Body of pancreas (tissue), 4 donors: ENCODE measurements at regions not wholly inside any gene's neighbourhood (a gene's known extent, or its start where the extent isn't known, plus 50 kb on each side); places are given as distances from the start of the nearest gene placed in this dataset.

ENCODE experiments used
- ATAC-seq: fragments of 150-250 bp; one replicate; pipeline ENCODE4 v1.9.1; 2016
- DNase-seq, 4 donors: peaks; one replicate each; pipeline ENCODE4 v3.0.0-alpha.2; 2019
- H3K27ac ChIP-seq, 4 donors: fragments of 200-600 bp; sonication (generic); 1 replicate in 3 of 4; 2 replicates in 1 of 4; pipeline versions ENCODE4 v1.5.1 to v1.6.1; 2016 to 2019; ENCODE audit warnings: mild to moderate bottlenecking in 1 of 4, mixed read lengths in 1 of 4, moderate library complexity in 1 of 4
- H3K27me3 ChIP-seq, 2 donors: fragments of 200-600 bp; sonication (generic); one replicate each; pipeline ENCODE4 v1.6.0; 2016; ENCODE audit warnings: mild to moderate bottlenecking in 1 of 2
- H3K36me3 ChIP-seq, 2 donors: fragments of 200-600 bp; sonication (generic); replicated peaks in 1 of 2; 2 replicates each; pipeline ENCODE4 v1.5.1; 2016; ENCODE audit warnings: low read depth in 2 of 2; ENCODE audit not compliant: insufficient read depth in 1 of 2
- H3K4me1 ChIP-seq: fragments of 200-600 bp; sonication (generic); one replicate; pipeline ENCODE4 v1.6.0; 2016
- H3K4me3 ChIP-seq, 2 donors: fragments of 200-600 bp; sonication (generic); 1 replicate in 1 of 2; 2 replicates in 1 of 2; pipeline ENCODE4 v1.5.1; 2016 to 2019
- H3K9me3 ChIP-seq, 3 donors: fragments of 200-600 bp; sonication (generic); 1 replicate in 2 of 3; 2 replicates in 1 of 3; pipeline ENCODE4 v1.5.1; 2016
- POLR2A ChIP-seq, 3 donors: fragments of 450-650 bp; IDR thresholded peaks; one replicate each; pipeline ENCODE4 v1.6.1; 2016; ENCODE audit warnings: antibody characterized with exemption in 3 of 3, mild to moderate bottlenecking in 2 of 3
- WGBS, 2 donors: methylation state at CpG; one replicate each; pipeline ENCODE4 v1.1.5; 2017; 5-methylcytosine and 5-hydroxymethylcytosine counted together
- intact Hi-C: fragments of 100-400 bp; cut with DNase I; formaldehyde crosslinking; loops from one replicate; pipeline ENCODE4 v1.15.1; 2023
- TF ChIP-seq, protein P1 (sequence below), 7 experiments: fragments of 450-650 bp in 4 of 7; fragments of 200-600 bp in 3 of 7; sonication (generic) in 3 of 7; IDR thresholded peaks; one replicate each; pipeline ENCODE4 v1.5.1; 2016 to 2019; ENCODE audit warnings: antibody characterized with exemption in 7 of 7

- peak overlapping the region in 2 of 4 donors; percentile 27 to 29 for H3K27ac ChIP-seq
- DNase-seq (no peak), ATAC-seq (peak; percentile 13)
- no peaks in the 10 kb centered on the region for H3K27me3 ChIP-seq
- H3K4me3 ChIP-seq = no peak overlapping the region
- TF ChIP-seq, protein P1, sequence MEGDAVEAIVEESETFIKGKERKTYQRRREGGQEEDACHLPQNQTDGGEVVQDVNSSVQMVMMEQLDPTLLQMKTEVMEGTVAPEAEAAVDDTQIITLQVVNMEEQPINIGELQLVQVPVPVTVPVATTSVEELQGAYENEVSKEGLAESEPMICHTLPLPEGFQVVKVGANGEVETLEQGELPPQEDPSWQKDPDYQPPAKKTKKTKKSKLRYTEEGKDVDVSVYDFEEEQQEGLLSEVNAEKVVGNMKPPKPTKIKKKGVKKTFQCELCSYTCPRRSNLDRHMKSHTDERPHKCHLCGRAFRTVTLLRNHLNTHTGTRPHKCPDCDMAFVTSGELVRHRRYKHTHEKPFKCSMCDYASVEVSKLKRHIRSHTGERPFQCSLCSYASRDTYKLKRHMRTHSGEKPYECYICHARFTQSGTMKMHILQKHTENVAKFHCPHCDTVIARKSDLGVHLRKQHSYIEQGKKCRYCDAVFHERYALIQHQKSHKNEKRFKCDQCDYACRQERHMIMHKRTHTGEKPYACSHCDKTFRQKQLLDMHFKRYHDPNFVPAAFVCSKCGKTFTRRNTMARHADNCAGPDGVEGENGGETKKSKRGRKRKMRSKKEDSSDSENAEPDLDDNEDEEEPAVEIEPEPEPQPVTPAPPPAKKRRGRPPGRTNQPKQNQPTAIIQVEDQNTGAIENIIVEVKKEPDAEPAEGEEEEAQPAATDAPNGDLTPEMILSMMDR (IDR thresholded peaks at IDR 0.05) = no peak
- H3K9me3 ChIP-seq = no peaks in the 10 kb centered on the region
- intact Hi-C loops = no loop called here
- H3K36me3 ChIP-seq = no peaks in the 10 kb centered on the region
- 34 to 52% methylated on average over 6 to 8 of the region's 8 CpGs for WGBS, 2 donors
- peaks cover 18% of the 10 kb centered on the region for H3K4me1 ChIP-seq
Measured at GRCh38 chr2:234690569-234691213, 193.8 kb upstream of the ARL4C start.

GRCh38 chr2:234689911-234690379, 193.1 kb upstream of the ARL4C start:
- Histone ChIP-seq H3K27ac (peak overlapping the region in 1 of 4 donors; percentile 27), H3K4me3 (no peak overlapping the region), H3K4me1 (peaks cover 18% of the 10 kb centered on the region), H3K9me3 (no peaks in the 10 kb centered on the region), H3K27me3 (no peaks in the 10 kb centered on the region), H3K36me3 (no peaks in the 10 kb centered on the region)
- intact Hi-C loops = no loop called here
- 81 to 83% methylated on average over 9 to 10 of the region's 10 CpGs for WGBS, 2 donors
- ATAC-seq (no peak), DNase-seq (no peak)
- TF ChIP-seq POLR2A (IDR thresholded peaks at IDR 0.05) = no peak
- TF ChIP-seq, protein P1 (IDR thresholded peaks at IDR 0.05) = no peak

DNA sequence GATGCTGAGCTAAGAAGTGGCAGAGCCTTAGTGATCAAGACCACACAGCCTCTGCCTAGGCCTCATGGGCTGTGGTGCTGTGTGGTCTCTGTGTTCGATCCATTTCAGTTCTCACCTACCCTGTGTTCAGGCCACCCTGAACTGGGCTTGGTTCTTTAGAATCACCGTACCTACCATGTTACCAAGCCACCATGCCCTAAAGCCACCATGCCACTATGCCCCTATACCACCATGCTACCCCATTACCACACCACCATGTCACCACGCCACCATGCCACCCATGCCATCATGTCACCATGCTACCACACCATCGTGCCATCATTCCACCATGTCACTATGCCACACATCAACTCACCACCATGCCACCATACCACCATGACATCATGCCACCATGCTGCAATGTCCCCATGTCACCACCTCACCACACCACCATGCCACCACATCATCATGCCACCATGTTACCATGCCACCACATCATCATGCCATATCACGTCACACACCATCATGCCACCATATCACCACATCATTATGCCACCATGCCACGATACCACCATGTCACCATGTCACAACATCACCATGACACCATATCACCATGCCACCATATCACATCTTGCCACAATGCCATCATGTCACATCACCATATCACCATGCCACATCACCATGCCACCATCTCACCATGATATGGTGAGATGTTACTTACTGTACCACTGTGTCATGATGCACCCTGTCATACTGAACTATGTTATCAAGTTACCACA, 191.0 kb upstream of the ARL4C start:
- no peaks in the 10 kb centered on the region for H3K27me3 ChIP-seq
- H3K27ac ChIP-seq = no peak overlapping the region
- DNase-seq (no peak), ATAC-seq (no peak)
- no peaks in the 10 kb centered on the region for H3K9me3 ChIP-seq
- no peak for TF ChIP-seq POLR2A (IDR thresholded peaks at IDR 0.05)
- H3K36me3 ChIP-seq = no peaks in the 10 kb centered on the region
- intact Hi-C loops = no loop called here
- no peak overlapping the region for H3K4me3 ChIP-seq
- peaks cover 18% of the 10 kb centered on the region for H3K4me1 ChIP-seq
- 96 to 99% methylated on average over 6 of the region's 6 CpGs for WGBS, 2 donors

GRCh38 chr2:234686088-234686890, 189.4 kb upstream of the ARL4C start:
- Histone ChIP-seq H3K27me3 (no peaks in the 10 kb centered on the region), H3K4me1 (peaks cover 18% of the 10 kb centered on the region), H3K36me3 (no peaks in the 10 kb centered on the region), H3K4me3 (no peak overlapping the region), H3K27ac (no peak overlapping the region), H3K9me3 (no peaks in the 10 kb centered on the region)
- 62 to 74% methylated on average over 4 of the region's 4 CpGs for WGBS, 2 donors
- ATAC-seq = no peak
- intact Hi-C loops = no loop called here
- no peak for DNase-seq
- TF ChIP-seq, protein P1 (IDR thresholded peaks at IDR 0.05) = no peak
- no peak for TF ChIP-seq POLR2A (IDR thresholded peaks at IDR 0.05)

DNA sequence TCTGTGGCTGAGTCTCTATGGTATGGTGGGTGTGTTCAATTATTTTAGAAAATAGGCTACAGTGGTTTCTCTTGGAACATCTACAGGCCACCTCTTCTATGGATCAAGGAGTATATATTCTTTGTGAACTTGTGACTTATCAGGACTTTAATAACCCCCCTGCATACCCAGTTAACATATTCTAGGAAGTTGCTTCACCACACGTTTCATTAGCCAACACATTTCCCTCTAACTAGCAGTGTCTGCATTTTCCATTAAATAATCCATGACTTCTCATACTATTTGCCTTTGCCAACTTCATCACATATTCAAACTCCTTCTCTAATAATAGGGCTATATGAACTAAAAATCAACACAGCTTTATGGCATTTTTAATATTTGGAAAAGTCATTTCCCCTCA, 187.6 kb upstream of the ARL4C start:
- intact Hi-C loops = no loop called here
- 57 to 85% methylated on average over 1 of the region's 1 CpG for WGBS, 2 donors
- H3K4me1 ChIP-seq = peaks cover 5% of the 10 kb centered on the region
- DNase-seq = no peak
- TF ChIP-seq, protein P1 (IDR thresholded peaks at IDR 0.05) = no peak
- no peak for TF ChIP-seq POLR2A (IDR thresholded peaks at IDR 0.05)
- ATAC-seq = no peak
- H3K27ac ChIP-seq = no peak overlapping the region
- no peaks in the 10 kb centered on the region for H3K36me3 ChIP-seq
- H3K9me3 ChIP-seq = no peaks in the 10 kb centered on the region
- no peaks in the 10 kb centered on the region for H3K27me3 ChIP-seq
- H3K4me3 ChIP-seq = no peak overlapping the region
